GM23338 (cell line): ENCODE measurements at regions not wholly inside any gene's neighbourhood (a gene's known extent, or its start where the extent isn't known, plus 50 kb on each side); places are given as distances from the start of the nearest gene placed in this dataset.

Experiments
- CREB1 ChIP-seq: fragments of 250-450 bp; sonication (Bioruptor Pico); IDR thresholded peaks from 2 replicates; pipeline ENCODE4 v1.5.0; 2020; ENCODE audit warnings: low read depth, mild to moderate bottlenecking, moderate library complexity
- EZH2 ChIP-seq: fragments of 200-600 bp; sonication (generic); IDR thresholded peaks from one replicate; pipeline ENCODE4 v1.8.0; 2017; ENCODE audit warnings: antibody characterized with exemption, mild to moderate bottlenecking, low read depth; ENCODE audit not compliant: unreplicated experiment
- EZH2phosphoT487 ChIP-seq: fragments of 200-600 bp; sonication (generic); IDR thresholded peaks from one replicate; pipeline ENCODE4 v1.8.1; 2018; ENCODE audit warnings: antibody characterized with exemption; ENCODE audit not compliant: unreplicated experiment
- JUNB ChIP-seq: IDR thresholded peaks from one replicate; pipeline ENCODE4 v1.6.1; 2016; ENCODE audit warnings: antibody characterized with exemption; ENCODE audit not compliant: unreplicated experiment
- NANOG ChIP-seq: IDR thresholded peaks from 2 replicates; pipeline ENCODE4 v1.6.1; 2016; ENCODE audit warnings: antibody characterized with exemption, borderline replicate concordance
- POLR2AphosphoS5 ChIP-seq: IDR thresholded peaks from 2 replicates; pipeline ENCODE4 v1.6.1; 2016; ENCODE audit warnings: antibody characterized with exemption, low read depth
- STAT1 ChIP-seq: IDR thresholded peaks from one replicate; pipeline ENCODE4 v1.6.1; 2016; ENCODE audit warnings: antibody characterized with exemption; ENCODE audit not compliant: unreplicated experiment
- ZNF114 ChIP-seq: fragments of 250-450 bp; sonication (Bioruptor Pico); IDR thresholded peaks from 2 replicates; pipeline ENCODE4 v1.5.0; 2020; ENCODE audit warnings: mild to moderate bottlenecking, moderate library complexity
- ZNF331 ChIP-seq: fragments of 250-450 bp; sonication (Bioruptor Pico); IDR thresholded peaks from 2 replicates; pipeline ENCODE4 v1.5.0; 2020; ENCODE audit warnings: low read depth, mild to moderate bottlenecking, moderate library complexity
- TF ChIP-seq, protein P1 (sequence below), 2 experiments: fragments of 200-600 bp in 1 of 2; sonication (generic) in 1 of 2; conservative IDR thresholded peaks; 2 replicates each; pipeline versions ENCODE4 v1.5.1 to v1.6.1; 2016 to 2017; ENCODE audit warnings: antibody characterized with exemption in 2 of 2, low read depth in 2 of 2, mild to moderate bottlenecking in 2 of 2, moderate library complexity in 1 of 2
- TF ChIP-seq, protein P2 (sequence below): IDR thresholded peaks from one replicate; pipeline ENCODE4 v1.6.1; 2018; ENCODE audit warnings: antibody characterized with exemption; ENCODE audit not compliant: unreplicated experiment
- TF ChIP-seq, protein P3 (sequence below): fragments of 250-450 bp; sonication (Bioruptor Pico); IDR thresholded peaks from 2 replicates; pipeline ENCODE4 v1.5.0; 2020; ENCODE audit warnings: mild to moderate bottlenecking, moderate library complexity
- TF ChIP-seq, protein P4 (sequence below): IDR thresholded peaks from 2 replicates; pipeline ENCODE4 v1.6.1; 2016; ENCODE audit warnings: antibody characterized with exemption

DNA sequence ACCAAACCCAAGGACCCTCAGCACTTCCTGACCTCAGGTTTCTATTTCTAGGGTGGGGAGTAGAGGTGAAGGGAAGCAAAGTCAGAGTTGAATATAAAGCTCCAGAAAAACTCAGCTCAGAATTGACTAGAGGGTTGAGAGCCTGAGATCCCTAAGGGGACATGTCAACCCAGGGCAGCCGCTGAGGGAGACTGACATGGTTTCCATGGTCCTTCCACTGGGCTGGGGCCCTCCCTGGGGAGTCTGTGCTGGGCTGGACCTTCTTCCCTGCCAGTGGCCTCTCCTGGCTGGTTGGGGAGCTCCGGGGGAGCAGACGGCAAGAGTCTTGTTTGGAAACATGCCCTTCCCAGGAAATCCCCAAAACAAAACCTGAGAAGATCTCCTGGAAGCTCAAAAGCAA, 121.3 kb downstream of the METRNL start:
- TF ChIP-seq, protein P1, sequence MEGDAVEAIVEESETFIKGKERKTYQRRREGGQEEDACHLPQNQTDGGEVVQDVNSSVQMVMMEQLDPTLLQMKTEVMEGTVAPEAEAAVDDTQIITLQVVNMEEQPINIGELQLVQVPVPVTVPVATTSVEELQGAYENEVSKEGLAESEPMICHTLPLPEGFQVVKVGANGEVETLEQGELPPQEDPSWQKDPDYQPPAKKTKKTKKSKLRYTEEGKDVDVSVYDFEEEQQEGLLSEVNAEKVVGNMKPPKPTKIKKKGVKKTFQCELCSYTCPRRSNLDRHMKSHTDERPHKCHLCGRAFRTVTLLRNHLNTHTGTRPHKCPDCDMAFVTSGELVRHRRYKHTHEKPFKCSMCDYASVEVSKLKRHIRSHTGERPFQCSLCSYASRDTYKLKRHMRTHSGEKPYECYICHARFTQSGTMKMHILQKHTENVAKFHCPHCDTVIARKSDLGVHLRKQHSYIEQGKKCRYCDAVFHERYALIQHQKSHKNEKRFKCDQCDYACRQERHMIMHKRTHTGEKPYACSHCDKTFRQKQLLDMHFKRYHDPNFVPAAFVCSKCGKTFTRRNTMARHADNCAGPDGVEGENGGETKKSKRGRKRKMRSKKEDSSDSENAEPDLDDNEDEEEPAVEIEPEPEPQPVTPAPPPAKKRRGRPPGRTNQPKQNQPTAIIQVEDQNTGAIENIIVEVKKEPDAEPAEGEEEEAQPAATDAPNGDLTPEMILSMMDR (conservative IDR thresholded peaks at IDR 0.05; ENCODE audit: low read depth in 2 of 2), result no peak
- TF ChIP-seq EZH2phosphoT487 (no peak), NANOG (no peak), POLR2AphosphoS5 (no peak), EZH2 (no peak), CREB1 (CRISPR knock-in tag) (no peak), ZNF331 (CRISPR knock-in tag) (no peak), STAT1 (no peak), JUNB (no peak), ZNF114 (CRISPR knock-in tag) (no peak)
- TF ChIP-seq, protein P2, sequence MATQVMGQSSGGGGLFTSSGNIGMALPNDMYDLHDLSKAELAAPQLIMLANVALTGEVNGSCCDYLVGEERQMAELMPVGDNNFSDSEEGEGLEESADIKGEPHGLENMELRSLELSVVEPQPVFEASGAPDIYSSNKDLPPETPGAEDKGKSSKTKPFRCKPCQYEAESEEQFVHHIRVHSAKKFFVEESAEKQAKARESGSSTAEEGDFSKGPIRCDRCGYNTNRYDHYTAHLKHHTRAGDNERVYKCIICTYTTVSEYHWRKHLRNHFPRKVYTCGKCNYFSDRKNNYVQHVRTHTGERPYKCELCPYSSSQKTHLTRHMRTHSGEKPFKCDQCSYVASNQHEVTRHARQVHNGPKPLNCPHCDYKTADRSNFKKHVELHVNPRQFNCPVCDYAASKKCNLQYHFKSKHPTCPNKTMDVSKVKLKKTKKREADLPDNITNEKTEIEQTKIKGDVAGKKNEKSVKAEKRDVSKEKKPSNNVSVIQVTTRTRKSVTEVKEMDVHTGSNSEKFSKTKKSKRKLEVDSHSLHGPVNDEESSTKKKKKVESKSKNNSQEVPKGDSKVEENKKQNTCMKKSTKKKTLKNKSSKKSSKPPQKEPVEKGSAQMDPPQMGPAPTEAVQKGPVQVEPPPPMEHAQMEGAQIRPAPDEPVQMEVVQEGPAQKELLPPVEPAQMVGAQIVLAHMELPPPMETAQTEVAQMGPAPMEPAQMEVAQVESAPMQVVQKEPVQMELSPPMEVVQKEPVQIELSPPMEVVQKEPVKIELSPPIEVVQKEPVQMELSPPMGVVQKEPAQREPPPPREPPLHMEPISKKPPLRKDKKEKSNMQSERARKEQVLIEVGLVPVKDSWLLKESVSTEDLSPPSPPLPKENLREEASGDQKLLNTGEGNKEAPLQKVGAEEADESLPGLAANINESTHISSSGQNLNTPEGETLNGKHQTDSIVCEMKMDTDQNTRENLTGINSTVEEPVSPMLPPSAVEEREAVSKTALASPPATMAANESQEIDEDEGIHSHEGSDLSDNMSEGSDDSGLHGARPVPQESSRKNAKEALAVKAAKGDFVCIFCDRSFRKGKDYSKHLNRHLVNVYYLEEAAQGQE, result no peak
- TF ChIP-seq, protein P3, sequence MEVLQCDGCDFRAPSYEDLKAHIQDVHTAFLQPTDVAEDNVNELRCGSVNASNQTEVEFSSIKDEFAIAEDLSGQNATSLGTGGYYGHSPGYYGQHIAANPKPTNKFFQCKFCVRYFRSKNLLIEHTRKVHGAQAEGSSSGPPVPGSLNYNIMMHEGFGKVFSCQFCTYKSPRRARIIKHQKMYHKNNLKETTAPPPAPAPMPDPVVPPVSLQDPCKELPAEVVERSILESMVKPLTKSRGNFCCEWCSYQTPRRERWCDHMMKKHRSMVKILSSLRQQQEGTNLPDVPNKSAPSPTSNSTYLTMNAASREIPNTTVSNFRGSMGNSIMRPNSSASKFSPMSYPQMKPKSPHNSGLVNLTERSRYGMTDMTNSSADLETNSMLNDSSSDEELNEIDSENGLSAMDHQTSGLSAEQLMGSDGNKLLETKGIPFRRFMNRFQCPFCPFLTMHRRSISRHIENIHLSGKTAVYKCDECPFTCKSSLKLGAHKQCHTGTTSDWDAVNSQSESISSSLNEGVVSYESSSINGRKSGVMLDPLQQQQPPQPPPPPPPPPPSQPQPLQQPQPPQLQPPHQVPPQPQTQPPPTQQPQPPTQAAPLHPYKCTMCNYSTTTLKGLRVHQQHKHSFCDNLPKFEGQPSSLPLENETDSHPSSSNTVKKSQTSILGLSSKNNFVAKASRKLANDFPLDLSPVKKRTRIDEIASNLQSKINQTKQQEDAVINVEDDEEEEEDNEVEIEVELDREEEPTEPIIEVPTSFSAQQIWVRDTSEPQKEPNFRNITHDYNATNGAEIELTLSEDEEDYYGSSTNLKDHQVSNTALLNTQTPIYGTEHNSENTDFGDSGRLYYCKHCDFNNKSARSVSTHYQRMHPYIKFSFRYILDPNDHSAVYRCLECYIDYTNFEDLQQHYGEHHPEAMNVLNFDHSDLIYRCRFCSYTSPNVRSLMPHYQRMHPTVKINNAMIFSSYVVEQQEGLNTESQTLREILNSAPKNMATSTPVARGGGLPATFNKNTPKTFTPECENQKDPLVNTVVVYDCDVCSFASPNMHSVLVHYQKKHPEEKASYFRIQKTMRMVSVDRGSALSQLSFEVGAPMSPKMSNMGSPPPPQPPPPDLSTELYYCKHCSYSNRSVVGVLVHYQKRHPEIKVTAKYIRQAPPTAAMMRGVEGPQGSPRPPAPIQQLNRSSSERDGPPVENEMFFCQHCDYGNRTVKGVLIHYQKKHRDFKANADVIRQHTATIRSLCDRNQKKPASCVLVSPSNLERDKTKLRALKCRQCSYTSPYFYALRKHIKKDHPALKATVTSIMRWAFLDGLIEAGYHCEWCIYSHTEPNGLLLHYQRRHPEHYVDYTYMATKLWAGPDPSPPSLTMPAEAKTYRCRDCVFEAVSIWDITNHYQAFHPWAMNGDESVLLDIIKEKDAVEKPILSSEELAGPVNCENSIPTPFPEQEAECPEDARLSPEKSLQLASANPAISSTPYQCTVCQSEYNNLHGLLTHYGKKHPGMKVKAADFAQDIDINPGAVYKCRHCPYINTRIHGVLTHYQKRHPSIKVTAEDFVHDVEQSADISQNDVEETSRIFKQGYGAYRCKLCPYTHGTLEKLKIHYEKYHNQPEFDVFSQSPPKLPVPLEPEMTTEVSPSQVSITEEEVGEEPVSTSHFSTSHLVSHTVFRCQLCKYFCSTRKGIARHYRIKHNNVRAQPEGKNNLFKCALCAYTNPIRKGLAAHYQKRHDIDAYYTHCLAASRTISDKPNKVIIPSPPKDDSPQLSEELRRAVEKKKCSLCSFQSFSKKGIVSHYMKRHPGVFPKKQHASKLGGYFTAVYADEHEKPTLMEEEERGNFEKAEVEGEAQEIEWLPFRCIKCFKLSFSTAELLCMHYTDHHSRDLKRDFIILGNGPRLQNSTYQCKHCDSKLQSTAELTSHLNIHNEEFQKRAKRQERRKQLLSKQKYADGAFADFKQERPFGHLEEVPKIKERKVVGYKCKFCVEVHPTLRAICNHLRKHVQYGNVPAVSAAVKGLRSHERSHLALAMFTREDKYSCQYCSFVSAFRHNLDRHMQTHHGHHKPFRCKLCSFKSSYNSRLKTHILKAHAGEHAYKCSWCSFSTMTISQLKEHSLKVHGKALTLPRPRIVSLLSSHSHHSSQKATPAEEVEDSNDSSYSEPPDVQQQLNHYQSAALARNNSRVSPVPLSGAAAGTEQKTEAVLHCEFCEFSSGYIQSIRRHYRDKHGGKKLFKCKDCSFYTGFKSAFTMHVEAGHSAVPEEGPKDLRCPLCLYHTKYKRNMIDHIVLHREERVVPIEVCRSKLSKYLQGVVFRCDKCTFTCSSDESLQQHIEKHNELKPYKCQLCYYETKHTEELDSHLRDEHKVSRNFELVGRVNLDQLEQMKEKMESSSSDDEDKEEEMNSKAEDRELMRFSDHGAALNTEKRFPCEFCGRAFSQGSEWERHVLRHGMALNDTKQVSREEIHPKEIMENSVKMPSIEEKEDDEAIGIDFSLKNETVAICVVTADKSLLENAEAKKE (CRISPR knock-in tag), result no peak
- TF ChIP-seq, protein P4, sequence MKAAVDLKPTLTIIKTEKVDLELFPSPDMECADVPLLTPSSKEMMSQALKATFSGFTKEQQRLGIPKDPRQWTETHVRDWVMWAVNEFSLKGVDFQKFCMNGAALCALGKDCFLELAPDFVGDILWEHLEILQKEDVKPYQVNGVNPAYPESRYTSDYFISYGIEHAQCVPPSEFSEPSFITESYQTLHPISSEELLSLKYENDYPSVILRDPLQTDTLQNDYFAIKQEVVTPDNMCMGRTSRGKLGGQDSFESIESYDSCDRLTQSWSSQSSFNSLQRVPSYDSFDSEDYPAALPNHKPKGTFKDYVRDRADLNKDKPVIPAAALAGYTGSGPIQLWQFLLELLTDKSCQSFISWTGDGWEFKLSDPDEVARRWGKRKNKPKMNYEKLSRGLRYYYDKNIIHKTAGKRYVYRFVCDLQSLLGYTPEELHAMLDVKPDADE, result no peak
